Retinal pigment epithelial cell (primary cell): ENCODE measurements at regions not wholly inside any gene's neighbourhood (a gene's known extent, or its start where the extent isn't known, plus 50 kb on each side); places are given as distances from the start of the nearest gene placed in this dataset.

Source experiments
- DNase-seq: peaks from one replicate; pipeline ENCODE4 v3.0.0-alpha.2; 2010; ENCODE audit warnings: low read depth
- H3K4me3 ChIP-seq: 2 replicates; pipeline ENCODE4 v1.5.1; 2011; ENCODE audit warnings: mild to moderate bottlenecking, low read length, control low read depth, moderate library complexity
- TF ChIP-seq, protein P1 (sequence below): conservative IDR thresholded peaks from 2 replicates; pipeline ENCODE4 v1.5.1; 2011; ENCODE audit warnings: low read depth, low read length, control low read depth, inconsistent platforms

DNA sequence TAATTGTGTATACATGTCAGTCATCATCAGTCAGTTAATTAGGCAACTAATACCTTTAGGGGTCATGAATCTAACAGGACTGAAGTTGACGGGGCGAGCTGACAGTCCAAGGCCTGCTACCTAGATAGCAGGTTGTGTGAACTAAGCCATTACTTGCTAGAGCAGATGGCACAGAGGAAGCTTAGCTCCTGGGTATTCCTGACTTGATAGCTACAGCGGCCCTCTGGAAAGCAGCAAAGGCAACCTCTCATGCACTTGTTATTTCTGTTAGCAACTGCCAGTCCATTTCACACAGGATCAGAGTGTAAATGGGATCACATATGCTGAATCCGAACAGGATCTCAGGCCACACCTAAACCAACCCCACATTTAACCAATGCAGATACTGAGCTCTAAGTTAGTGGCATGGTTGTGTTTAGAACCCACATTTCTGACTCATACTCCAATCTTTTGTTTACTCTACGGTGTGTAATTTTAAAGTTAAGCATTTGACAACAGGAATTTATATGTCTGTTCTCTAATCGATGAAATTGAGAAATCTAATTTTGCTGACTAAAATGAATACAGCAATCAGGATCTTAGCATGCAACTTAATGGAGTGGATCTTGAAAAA is 521.3 kb upstream of the ZNF608 start:
- DNase-seq, result no peak
- H3K4me3 ChIP-seq, result no peak overlapping the region
- TF ChIP-seq, protein P1, sequence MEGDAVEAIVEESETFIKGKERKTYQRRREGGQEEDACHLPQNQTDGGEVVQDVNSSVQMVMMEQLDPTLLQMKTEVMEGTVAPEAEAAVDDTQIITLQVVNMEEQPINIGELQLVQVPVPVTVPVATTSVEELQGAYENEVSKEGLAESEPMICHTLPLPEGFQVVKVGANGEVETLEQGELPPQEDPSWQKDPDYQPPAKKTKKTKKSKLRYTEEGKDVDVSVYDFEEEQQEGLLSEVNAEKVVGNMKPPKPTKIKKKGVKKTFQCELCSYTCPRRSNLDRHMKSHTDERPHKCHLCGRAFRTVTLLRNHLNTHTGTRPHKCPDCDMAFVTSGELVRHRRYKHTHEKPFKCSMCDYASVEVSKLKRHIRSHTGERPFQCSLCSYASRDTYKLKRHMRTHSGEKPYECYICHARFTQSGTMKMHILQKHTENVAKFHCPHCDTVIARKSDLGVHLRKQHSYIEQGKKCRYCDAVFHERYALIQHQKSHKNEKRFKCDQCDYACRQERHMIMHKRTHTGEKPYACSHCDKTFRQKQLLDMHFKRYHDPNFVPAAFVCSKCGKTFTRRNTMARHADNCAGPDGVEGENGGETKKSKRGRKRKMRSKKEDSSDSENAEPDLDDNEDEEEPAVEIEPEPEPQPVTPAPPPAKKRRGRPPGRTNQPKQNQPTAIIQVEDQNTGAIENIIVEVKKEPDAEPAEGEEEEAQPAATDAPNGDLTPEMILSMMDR, result no peak

DNA sequence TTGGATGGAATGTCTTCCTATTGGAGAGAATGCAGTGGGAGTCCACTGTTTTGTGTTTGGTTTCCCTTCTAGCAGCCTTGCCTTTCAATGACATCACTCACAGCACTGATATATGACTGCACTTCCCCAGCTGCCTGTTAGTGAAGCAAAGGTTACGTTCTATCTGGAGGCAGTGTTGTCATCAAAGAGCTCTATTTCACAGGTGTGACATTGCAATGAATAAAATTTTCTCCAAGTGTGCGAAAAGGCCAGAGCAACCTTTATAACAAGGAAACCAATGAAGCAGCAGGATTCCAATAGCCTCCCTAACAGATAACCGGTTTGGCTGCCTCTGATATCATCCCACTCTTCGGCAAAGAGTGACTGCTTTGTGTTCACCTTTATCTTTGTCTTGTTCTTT is 523.5 kb upstream of the ZNF608 start:
- no peak overlapping the region for H3K4me3 ChIP-seq
- TF ChIP-seq, protein P1, result no peak
- DNase-seq, result no peak

DNA sequence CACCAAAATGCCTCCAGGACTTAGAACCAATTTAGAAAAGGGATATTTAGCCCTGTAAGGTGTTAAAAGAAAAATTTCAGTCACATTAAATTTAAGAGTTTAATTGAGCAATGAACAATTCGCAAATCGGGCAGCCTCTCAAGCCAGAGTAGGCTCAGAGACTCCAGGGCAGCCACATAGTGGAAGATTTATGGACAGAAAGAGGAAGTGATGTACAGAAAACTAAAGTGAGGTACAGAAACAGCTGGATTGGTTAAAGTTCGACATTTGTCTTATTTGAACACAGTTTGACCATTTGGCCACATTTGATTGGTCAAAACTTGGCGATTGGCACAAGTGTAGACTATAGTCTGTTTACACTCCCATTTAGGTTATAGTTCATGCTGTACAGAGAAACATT is 525.9 kb upstream of the ZNF608 start:
- no peak for DNase-seq
- H3K4me3 ChIP-seq, result no peak overlapping the region
- TF ChIP-seq, protein P1, result no peak

DNA sequence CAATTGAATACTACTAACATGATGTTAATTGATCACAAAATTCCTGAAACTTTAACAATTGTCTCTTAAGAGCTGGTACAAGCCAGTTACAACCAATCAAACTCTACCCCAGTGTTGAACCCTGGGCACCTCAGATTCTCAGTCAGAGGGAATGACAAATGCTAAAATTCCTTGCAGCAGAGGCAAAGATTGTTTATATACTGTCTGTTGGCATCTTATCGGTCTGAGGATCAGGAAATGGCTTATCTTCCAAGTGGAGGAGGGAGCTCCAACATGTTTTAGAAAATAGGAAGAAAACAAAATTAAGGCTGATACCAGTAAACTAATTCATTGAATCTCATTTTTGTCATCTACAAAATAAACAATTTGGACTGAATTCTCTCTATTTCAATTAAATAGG is 527.8 kb upstream of the ZNF608 start:
- H3K4me3 ChIP-seq, result no peak overlapping the region
- TF ChIP-seq, protein P1, result no peak
- DNase-seq, result no peak

DNA sequence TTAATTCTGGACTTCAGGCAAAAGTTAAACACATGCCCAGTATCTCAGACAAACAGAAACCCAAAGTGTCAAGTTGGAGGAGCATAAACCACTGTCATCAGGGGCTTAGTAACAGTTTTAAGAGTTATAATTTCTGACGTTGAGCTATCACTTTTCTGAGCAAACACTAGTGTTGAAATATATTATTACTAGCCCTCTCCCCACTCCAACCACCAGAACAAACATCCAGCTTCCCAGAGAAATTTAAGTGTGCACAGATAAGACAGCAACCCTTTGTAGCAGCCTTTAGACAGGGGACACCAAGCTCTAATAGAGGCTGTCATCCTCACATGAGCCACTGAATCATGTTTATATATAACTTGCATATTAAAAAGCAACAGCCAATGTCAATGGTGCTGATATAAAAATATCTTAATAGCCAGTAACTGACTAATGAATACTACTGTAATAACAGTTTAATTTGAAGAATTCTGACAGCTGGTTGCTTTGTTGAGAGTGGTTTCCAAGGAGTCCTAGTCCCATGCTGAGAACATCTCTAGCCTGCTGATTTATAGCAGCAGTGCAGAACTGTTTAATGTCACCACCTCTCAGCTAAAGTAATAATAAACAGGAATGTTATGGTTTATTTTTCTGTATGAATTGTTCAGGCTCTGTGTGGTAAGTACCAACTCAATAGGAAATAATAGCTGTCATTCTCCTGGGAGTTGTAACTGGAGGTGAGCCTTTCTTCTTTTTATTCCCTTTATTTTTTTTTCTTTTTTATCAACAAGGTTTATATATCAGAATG is 528.7 kb upstream of the ZNF608 start:
- no peak overlapping the region for H3K4me3 ChIP-seq
- peak; percentile 34 for DNase-seq
- TF ChIP-seq, protein P1, result no peak

DNA sequence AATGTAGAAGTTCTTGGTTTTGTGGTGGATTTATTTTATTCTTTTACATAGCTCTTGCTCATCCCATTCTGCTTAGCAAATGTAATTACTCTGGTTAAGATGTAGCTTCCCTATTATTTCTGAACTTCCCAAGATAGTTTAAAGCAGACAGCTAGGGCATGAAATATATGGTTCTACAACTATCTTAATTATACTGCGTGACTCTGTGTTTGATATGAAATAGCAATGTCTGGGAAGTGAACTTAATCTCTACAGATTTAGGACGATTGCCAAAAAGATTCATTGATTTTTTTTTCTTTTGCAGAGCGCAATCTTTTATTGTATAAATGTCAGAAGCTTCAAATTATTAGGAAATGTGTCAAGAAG is 529.3 kb upstream of the ZNF608 start:
- DNase-seq, result no peak
- no peak overlapping the region for H3K4me3 ChIP-seq
- TF ChIP-seq, protein P1, result no peak

DNA sequence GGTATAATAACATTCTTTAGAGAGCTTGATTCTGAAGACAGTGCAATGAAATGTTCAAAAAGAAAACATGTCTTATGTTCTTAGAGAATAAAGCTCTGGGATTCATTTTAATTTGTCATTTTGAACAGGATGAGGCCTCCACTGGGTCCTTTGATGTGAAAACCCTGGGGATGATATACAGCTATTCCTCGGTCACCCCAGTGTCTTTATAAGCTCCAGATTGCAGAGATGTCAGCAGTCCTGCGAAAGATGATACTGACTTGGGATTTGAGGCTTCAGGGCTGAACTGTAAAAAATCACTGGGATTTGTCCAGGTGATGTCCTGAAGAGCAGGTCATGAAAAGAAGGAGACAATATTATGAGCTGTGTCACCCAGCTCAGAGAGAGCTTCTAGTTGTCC is 529.7 kb upstream of the ZNF608 start:
- H3K4me3 ChIP-seq, result no peak overlapping the region
- TF ChIP-seq, protein P1, result no peak
- DNase-seq, result no peak
